ENCODE measurements at regions not wholly inside any gene's neighbourhood (a gene's known extent, or its start where the extent isn't known, plus 50 kb on each side); places are given as distances from the start of the nearest gene placed in this dataset.
A peak's percentile ranks its signal among the peaks of the same experiment; 100 is the strongest.

DNA sequence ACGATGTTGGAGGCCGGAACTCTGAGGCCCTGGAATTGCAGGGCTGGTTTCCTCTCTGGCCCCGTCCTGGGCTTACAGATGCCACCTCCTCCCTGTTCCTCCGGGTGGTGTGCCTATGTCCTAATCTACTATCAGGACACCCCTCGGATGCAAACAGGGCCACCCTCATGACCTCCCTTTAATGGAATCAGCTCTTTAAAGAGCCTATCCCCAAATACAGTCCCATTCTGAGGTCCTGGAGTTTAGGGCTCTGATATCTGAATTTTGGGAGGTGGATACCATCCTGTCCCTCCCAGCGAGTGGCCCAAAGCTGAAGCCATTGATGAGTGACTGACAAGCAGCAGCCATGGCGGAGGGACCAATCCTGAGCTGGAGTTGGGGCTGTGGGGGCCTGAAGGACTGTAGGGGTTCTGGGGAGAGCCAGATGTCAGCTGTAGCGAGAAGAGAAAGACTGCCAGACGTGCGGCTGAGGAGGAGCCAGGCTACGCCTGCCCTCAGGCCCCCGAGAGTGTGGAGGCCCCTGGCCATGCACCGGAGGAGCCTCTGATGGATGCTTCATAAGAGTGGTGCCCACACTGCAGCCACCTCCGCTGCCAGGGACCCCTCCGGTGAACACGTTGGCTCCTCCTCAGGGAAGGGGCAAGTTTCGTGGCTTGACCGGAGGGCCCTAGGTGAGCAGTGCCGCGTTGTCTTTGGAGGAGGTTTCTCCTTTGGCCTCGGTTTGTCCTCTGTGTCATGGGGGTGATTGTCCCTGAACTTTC, 100.2 kb downstream of the KIF26A start:
- no peaks in the 10 kb centered on the region for H3K4me1 ChIP-seq
- DNase-seq (ENCODE audit: low read depth in 1 of 2, low spot score in 1 of 2) = no peak
- POLR2A ChIA-PET = no interaction called here
- H3K9me3 ChIP-seq = peaks cover 16% of the 10 kb centered on the region; the same call in 2 of the 3 replicates
- TF ChIP-seq, protein P1, sequence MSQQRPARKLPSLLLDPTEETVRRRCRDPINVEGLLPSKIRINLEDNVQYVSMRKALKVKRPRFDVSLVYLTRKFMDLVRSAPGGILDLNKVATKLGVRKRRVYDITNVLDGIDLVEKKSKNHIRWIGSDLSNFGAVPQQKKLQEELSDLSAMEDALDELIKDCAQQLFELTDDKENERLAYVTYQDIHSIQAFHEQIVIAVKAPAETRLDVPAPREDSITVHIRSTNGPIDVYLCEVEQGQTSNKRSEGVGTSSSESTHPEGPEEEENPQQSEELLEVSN (IDR thresholded peaks at IDR 0.05; ENCODE audit: borderline replicate concordance, low read depth) = no peak
- TF ChIP-seq MAFK (IDR thresholded peaks at IDR 0.05; ENCODE audit: partially characterized antibody) (no peak), RNF2 (IDR thresholded peaks at IDR 0.05; ENCODE audit: borderline replicate concordance, low read depth) (no peak), ZC3H11A (IDR thresholded peaks at IDR 0.05) (no peak), HOXB13 (CRISPR knock-in tag; IDR thresholded peaks at IDR 0.05; ENCODE audit: low read depth) (no peak), SREBF2 (IDR thresholded peaks at IDR 0.05) (no peak), SMC3 (IDR thresholded peaks at IDR 0.05) (no peak), CBX8 (IDR thresholded peaks at IDR 0.05) (no peak), CBX2 (IDR thresholded peaks at IDR 0.05; ENCODE audit: borderline replicate concordance, low read depth) (no peak), ZFP36 (IDR thresholded peaks at IDR 0.05; ENCODE audit: borderline replicate concordance, partially characterized antibody) (no peak), CHD4 (IDR thresholded peaks at IDR 0.05; ENCODE audit: borderline replicate concordance) (no peak), HOXB5 (CRISPR knock-in tag; IDR thresholded peaks at IDR 0.05) (no peak), POLR2A (IDR thresholded peaks at IDR 0.05; ENCODE audit: low read length) (no peak)
- TF ChIP-seq, protein P2, sequence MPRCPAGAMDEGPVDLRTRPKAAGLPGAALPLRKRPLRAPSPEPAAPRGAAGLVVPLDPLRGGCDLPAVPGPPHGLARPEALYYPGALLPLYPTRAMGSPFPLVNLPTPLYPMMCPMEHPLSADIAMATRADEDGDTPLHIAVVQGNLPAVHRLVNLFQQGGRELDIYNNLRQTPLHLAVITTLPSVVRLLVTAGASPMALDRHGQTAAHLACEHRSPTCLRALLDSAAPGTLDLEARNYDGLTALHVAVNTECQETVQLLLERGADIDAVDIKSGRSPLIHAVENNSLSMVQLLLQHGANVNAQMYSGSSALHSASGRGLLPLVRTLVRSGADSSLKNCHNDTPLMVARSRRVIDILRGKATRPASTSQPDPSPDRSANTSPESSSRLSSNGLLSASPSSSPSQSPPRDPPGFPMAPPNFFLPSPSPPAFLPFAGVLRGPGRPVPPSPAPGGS (IDR thresholded peaks at IDR 0.05) = no peak
- TF ChIP-seq, protein P3, sequence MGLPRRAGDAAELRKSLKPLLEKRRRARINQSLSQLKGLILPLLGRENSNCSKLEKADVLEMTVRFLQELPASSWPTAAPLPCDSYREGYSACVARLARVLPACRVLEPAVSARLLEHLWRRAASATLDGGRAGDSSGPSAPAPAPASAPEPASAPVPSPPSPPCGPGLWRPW (IDR thresholded peaks at IDR 0.05) = no peak
- TF ChIP-seq, protein P4, sequence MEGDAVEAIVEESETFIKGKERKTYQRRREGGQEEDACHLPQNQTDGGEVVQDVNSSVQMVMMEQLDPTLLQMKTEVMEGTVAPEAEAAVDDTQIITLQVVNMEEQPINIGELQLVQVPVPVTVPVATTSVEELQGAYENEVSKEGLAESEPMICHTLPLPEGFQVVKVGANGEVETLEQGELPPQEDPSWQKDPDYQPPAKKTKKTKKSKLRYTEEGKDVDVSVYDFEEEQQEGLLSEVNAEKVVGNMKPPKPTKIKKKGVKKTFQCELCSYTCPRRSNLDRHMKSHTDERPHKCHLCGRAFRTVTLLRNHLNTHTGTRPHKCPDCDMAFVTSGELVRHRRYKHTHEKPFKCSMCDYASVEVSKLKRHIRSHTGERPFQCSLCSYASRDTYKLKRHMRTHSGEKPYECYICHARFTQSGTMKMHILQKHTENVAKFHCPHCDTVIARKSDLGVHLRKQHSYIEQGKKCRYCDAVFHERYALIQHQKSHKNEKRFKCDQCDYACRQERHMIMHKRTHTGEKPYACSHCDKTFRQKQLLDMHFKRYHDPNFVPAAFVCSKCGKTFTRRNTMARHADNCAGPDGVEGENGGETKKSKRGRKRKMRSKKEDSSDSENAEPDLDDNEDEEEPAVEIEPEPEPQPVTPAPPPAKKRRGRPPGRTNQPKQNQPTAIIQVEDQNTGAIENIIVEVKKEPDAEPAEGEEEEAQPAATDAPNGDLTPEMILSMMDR (IDR thresholded peaks at IDR 0.05) = no peak
- TF ChIP-seq, protein P5, sequence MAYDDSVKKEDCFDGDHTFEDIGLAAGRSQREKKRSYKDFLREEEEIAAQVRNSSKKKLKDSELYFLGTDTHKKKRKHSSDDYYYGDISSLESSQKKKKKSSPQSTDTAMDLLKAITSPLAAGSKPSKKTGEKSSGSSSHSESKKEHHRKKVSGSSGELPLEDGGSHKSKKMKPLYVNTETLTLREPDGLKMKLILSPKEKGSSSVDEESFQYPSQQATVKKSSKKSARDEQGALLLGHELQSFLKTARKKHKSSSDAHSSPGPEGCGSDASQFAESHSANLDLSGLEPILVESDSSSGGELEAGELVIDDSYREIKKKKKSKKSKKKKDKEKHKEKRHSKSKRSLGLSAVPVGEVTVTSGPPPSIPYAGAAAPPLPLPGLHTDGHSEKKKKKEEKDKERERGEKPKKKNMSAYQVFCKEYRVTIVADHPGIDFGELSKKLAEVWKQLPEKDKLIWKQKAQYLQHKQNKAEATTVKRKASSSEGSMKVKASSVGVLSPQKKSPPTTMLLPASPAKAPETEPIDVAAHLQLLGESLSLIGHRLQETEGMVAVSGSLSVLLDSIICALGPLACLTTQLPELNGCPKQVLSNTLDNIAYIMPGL (CRISPR knock-in tag; IDR thresholded peaks at IDR 0.05; ENCODE audit: borderline replicate concordance) = no peak
- no peak for ATAC-seq
- 48% methylated on average over 12 of the region's 21 CpGs for WGBS (ENCODE audit: missing lambda C conversion rate)
- H3K4me2 ChIP-seq = no peak overlapping the region
- CTCF ChIA-PET = no interaction called here
- no peak overlapping the region for H3K4me3 ChIP-seq
- H3K27ac ChIP-seq = no peak overlapping the region
- no peak for FAIRE-seq

DNA sequence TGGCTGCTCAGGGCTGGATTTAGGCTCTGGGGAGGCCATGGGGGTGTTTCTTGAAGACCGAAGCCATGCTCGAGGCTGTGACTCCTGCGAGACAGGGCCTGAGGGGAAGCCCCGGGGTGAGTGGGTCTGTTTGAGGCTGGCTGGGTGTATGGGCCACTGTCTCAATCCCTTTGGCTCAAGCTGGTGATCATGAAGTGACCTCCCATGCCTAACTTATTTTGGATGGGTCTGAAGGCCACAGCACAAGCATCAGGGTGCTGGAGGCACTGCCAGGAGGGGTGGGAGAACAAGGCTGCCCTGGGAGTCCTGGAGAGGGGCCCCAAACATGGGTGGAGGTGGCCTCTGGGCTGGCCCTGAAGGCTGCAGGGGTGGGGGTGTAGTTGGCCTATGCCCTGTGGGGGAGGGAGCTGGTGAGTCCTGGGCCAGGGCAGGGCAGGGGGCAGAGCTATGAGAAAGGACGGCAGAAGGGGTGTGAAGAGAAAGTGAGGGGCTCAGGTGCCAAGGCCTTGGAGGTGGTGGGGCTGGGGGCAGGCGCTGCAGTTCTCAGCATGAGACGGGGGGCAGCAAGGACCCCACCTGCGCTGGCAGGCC, 100.9 kb downstream of the KIF26A start:
- ChIA-PET CTCF (no interaction called here), POLR2A (no interaction called here)
- Histone ChIP-seq H3K4me3 (no peak overlapping the region), H3K27ac (no peak overlapping the region), H3K4me2 (no peak overlapping the region), H3K9me3 (peaks cover 10% of the 10 kb centered on the region; the same call in 2 of the 3 replicates), H3K4me1 (no peaks in the 10 kb centered on the region)
- ATAC-seq = 0 out of 6 replicates have a peak, but pooled peaks of 1 of the 2 experiments have one; percentile 15
- no peak for FAIRE-seq
- no peak for DNase-seq (ENCODE audit: low read depth in 1 of 2, low spot score in 1 of 2)
- WGBS (ENCODE audit: missing lambda C conversion rate) = 27% methylated on average over 6 of the region's 8 CpGs
- TF ChIP-seq ZSCAN20 (CRISPR knock-in tag; IDR thresholded peaks at IDR 0.05) (no peak), PHF8 (IDR thresholded peaks at IDR 0.05; ENCODE audit: borderline replicate concordance, low read depth) (no peak), RNF2 (IDR thresholded peaks at IDR 0.05; ENCODE audit: borderline replicate concordance, low read depth) (no peak), HOXB5 (CRISPR knock-in tag; IDR thresholded peaks at IDR 0.05) (no peak), EHF (CRISPR knock-in tag; IDR thresholded peaks at IDR 0.05) (no peak), MAFK (IDR thresholded peaks at IDR 0.05; ENCODE audit: partially characterized antibody) (no peak), EP300 (IDR thresholded peaks at IDR 0.05) (no peak), NFE2L2 (conservative IDR thresholded peaks at IDR 0.05; ENCODE audit: low read length) (no peak), NR3C1 (IDR thresholded peaks at IDR 0.05) (no peak), ZC3H11A (IDR thresholded peaks at IDR 0.05) (no peak)
- TF ChIP-seq, protein P1 (IDR thresholded peaks at IDR 0.05; ENCODE audit: borderline replicate concordance, low read depth) = no peak
- TF ChIP-seq, protein P2 (IDR thresholded peaks at IDR 0.05) = no peak
- TF ChIP-seq, protein P6, sequence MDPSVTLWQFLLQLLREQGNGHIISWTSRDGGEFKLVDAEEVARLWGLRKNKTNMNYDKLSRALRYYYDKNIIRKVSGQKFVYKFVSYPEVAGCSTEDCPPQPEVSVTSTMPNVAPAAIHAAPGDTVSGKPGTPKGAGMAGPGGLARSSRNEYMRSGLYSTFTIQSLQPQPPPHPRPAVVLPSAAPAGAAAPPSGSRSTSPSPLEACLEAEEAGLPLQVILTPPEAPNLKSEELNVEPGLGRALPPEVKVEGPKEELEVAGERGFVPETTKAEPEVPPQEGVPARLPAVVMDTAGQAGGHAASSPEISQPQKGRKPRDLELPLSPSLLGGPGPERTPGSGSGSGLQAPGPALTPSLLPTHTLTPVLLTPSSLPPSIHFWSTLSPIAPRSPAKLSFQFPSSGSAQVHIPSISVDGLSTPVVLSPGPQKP (IDR thresholded peaks at IDR 0.05; ENCODE audit: low read depth, low read length) = no peak
- TF ChIP-seq, protein P7, sequence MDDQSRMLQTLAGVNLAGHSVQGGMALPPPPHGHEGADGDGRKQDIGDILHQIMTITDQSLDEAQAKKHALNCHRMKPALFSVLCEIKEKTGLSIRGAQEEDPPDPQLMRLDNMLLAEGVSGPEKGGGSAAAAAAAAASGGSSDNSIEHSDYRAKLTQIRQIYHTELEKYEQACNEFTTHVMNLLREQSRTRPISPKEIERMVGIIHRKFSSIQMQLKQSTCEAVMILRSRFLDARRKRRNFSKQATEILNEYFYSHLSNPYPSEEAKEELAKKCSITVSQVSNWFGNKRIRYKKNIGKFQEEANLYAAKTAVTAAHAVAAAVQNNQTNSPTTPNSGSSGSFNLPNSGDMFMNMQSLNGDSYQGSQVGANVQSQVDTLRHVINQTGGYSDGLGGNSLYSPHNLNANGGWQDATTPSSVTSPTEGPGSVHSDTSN (IDR thresholded peaks at IDR 0.05) = no peak

Measured in A549 (cell line).